CD4-positive, alpha-beta T cell treated with Interleukin-10 for 1 hour (primary cell): ENCODE measurements at regions not wholly inside any gene's neighbourhood (a gene's known extent, or its start where the extent isn't known, plus 50 kb on each side); places are given as distances from the start of the nearest gene placed in this dataset.
"Not testable (repeated sequence)": the region's sequence is repeated elsewhere in the genome, so short reads cannot be mapped to it uniquely, and the experiment has no call there.

Experiments used
- DNase-seq: peaks from one replicate; pipeline ENCODE4 v3.0.0-alpha.2; 2020

DNA sequence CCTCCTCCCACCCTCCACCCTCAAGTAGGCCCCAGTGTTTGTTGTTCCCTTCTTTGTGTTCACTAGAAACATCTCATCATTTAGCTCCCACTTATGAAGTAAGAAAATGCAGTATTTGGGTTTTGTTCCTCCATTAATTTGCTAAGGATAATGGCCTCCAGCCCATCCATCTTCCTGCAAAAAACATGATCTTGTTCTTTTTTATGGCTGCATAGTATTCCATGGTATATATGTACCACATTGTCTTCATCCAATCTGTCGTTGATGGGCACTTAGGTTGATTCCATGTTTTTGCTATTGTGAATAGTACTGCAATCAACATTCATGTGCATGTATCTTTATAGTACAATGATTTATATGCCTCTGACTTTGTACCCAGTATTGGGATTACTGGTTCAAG is 416.8 kb upstream of the SASH1 start:
- no peak for DNase-seq

GRCh38 chr6:147930745-147931144 is 411.9 kb upstream of the SASH1 start:
- no peak for DNase-seq

DNA sequence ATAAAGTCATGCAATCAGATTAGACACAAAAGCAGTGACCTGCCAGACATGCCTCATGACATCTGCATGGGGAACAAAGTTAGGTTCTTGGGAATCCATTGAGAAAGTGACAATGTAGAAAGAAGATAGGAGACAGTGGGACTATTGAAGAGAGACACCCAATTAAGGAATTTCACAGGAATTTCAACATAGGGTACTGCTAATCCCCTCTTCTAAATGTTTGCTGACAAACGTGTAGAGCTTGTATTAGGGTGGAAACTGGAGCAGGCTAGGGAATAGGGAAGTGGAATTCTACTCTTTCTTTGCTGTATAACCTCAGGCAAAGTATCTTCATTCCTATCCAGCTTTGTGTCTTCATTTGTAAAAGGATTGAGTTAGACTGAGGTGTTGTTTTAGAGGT is 409.4 kb upstream of the SASH1 start:
- DNase-seq: no peak

DNA sequence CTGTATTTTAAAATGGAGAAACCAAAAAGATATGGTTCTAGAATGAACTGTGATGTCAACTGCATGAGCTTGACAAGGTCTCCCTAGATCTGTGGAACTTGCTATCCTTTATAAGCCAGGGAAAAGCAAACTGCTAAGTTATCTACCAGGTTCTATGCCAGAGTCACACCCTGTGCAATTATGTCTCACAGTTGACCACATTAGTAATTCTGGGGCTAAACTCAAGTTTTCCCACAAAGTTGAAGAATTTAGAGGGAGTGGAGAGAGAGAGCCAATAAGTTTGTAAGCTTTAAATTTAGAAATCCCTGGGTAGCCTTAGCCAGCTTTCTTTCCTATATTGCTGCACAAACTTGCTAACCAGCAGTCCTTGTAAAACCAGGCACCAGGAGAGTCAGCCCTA is 407.0 kb upstream of the SASH1 start:
- DNase-seq: no peak

GRCh38 chr6:147936703-147937470 is 405.8 kb upstream of the SASH1 start:
- DNase-seq: no peak

- no peak for DNase-seq
Measured at GRCh38 chr6:147941143-147941542, 401.5 kb upstream of the SASH1 start.

DNA sequence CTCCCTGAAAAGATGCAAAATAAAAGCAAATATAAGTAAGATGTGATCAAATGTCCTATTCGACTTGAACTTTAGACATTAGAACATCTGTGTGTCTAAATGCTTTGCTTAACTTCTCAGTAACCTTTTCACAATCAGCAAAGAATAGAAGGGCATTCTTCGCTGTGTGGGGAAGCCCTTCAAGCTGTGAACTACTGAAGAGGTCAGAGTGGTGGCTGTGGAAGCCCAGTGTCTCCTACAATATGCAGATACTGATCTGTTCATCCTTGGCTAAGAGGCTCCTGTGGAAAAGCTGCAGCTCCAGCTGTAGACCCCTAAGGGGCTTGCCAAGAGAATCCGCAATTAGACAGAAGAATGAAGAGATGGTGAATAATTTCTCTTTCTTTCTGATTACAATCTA is 400.3 kb upstream of the SASH1 start:
- no peak for DNase-seq

DNA sequence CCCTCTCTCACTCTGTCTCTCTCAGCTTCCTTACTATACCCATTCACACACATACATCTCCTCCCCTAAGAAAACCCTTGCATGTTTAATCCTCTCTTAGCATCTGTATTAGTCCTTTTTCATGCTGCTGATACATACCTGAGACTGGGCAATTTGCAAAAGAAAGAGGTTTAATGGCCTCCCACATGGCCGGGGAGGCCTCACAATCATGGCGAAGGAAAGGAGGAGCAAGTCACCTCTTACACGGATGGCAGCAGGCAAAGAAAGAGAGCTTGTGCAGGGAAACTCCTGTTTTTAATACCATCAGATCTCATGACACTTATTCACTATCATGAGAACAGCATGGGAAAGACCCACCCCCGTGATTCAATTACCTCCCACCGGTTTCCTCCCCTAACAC is 398.5 kb upstream of the SASH1 start:
- DNase-seq: no peak

- no peak for DNase-seq
Measured at GRCh38 chr6:147947521-147947920, 395.1 kb upstream of the SASH1 start.

DNA sequence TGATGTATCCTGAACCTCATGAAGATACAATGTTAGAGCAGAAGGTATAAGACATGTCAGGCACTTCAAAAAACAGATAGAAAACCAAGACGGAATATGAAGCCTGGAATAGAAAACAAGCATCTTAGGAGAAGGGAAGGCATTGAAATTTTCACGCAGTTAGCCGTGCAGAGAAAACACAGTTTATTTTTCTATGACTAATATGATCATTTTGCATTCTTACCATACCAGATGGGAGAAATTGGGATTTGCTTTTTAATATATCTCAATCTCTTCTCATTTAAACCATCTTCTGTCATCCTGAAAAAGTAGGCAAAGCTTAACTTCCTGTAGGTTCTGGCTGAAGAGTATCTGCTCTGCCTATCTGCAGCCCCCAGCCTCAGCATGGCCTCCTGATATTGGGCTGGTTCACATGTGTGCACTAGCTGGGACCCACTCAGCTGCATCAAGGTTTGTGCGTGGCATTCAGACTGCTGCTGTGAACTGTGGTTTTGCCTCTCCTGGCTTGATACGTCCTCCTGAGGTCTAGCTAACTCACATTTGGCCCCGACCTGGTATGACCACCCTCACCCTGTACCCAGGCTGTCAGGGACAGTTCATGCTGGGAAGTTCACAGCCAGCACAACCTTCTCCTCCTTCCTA is 392.5 kb upstream of the SASH1 start:
- DNase-seq: no peak

DNA sequence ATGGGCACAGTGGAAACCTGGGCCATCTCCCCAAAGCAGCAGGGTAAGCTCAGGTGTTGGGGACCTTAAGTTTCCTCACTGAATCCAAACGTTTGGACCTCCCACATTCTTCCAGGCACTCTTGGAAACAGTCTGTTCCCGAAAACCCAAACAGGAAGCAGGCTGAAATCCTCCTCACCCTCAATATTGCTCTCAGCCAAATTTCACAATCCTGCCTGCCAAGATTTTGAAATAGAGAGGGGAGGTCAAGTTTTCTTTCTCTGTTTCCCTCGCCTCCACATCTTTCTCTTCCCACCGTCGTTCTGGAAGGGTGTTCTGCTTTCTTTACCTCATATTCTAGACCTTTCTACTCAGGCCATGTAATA is 392.0 kb upstream of the SASH1 start:
- DNase-seq: no peak

GRCh38 chr6:147951726-147952125 is 390.9 kb upstream of the SASH1 start:
- DNase-seq: no peak

DNA sequence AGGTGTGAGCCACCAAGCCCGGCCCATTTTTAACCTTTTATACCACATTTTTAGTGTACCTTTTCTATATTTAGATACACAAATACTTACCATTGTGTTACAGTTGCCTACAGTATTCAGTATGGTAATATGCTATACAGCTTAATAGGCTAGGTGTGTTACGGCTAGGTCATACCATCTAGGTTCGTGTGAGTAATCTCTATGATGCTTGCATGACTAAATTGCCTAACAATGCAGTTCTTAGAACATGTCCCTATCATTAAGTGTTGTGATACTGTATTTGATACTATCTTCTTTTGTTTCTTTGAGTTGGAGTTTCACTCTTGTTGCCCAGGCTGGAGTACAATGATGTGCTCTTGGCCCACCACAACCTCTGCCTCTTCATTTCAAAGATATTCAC is 387.7 kb upstream of the SASH1 start:
- DNase-seq: no peak

DNA sequence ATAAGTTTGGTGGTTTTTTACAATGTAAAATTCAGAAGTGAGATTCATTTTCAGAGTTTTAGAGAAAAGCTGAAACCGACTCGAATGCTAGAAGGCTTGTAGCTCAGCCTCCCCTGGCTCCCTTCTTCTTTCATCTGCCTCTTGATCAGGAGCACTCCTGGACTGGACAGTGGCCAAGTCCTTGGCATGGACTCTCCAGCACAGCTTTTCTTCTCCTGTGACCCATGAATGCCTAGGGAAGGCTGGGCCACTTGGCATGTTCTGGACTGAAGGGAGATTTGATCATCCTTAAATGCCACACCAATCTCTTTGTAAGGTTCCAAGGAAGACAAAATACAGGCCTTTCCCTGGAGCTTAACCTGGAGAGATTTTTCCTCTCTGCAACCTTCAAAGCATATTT is 384.0 kb upstream of the SASH1 start:
- DNase-seq: no peak

GRCh38 chr6:147961481-147962141 is 381.0 kb upstream of the SASH1 start:
- no peak for DNase-seq

- not testable (repeated sequence) for DNase-seq
Measured at GRCh38 chr6:147965448-147965847, 377.2 kb upstream of the SASH1 start.

DNA sequence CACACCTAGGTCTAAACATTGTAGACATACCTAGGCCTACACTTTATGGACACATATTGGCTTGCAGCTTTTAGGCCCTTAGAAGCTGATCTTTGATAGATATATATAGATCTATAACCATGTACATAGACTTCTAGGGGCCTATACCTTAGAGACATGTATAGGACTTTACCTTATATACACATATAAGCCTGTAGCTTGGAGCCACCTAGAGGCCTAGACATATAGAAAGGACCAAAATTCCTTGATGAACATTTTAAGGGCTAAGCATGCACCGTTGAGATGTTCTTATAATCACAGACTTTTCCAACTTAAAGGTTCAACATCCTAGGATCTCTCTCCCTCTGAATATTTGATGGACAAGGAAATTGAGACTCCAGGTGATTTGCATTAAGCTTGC is 371.7 kb upstream of the SASH1 start:
- no peak for DNase-seq

DNA sequence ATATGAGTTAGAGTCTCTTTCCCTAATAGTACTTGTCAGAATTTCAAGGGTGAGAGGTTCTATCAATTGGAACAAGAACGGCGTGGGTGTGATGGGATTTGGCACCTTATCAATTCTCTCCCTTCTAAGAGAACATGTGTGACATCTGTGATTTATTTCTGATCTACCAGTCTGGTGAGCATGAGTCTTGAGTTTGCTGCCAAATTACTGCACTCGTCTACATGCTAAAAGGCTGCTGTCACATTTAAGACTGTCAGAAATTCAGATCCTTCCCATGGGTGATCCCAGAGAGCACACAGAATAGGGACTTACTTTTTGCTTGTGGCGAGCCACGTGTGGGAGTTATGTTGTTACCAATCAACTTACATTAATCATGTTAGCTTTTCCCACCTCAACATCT is 370.2 kb upstream of the SASH1 start:
- no peak for DNase-seq

DNA sequence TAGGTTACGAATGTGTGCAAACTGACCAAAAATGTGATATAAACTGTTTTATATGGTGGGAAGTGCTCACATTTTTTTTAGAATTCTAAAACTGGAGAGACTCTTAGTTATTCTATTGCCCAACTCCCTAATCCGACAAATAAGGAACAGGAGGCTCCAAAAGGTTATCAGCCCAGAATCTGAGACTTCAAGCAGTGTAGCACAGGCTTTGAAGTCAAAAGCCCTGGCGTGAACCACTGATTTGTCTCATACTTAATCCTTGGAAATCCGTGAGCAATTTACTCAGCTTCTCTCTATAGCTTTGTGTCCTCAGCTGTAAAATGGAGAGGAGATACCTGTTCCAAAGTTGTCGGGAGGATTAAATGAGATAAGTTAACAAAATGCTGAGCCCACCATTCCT is 368.8 kb upstream of the SASH1 start:
- DNase-seq: no peak

DNA sequence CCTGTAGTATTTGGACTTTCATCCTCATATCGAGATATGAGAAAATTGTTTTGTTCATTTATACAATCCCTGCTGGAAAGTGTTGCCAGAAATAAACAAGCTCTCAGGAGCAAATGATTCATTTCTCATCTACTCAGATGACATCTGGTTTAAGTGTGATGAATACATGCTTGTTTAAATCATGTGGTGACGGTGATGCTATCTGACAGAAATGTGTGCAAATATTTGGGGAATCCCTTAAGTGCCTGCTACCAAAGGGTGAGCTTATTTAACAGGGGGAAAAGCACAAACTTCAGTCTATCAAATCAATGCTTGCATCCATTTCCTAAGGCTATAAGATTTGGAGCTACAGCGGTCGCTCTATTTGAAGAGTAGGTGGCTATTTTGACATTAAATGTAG is 368.3 kb upstream of the SASH1 start:
- no peak for DNase-seq

DNA sequence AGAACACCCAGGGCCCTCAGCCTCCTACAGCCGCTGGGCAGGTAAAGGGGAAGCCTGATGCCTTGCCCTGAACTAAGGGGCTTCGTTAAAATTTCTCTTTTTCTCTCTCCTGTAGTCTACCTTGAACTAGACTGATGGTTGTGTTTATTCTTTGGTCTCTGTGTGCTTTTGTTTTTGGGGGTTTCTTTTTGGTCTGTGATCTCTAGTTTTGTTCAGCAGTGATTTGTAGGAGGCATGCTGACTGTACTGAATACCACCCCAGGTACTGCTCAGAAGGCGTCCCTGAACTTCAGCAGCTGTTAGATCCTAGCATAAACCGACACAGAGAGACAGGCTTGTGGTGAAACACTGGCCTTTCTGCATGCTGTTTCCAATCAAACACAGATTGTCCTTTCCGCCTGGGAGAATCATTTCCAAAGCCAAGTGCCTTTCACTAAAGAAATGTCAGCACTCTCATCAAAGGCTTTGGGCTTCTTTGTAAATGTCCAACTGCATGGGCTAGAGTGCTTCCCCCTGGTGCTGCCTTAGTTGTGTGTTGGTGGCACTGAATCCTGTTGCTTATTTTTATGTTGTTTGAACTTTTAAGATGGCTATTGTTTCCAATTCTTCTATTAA is 364.7 kb upstream of the SASH1 start:
- DNase-seq: no peak

GRCh38 chr6:147979966-147980365 is 362.7 kb upstream of the SASH1 start:
- DNase-seq: no peak

- no peak for DNase-seq
Measured at GRCh38 chr6:147983581-147984366, 358.9 kb upstream of the SASH1 start.
